GM19455 (cell line): ENCODE measurements at regions not wholly inside any gene's neighbourhood (a gene's known extent, or its start where the extent isn't known, plus 50 kb on each side); places are given as distances from the start of the nearest gene placed in this dataset.

Source experiments
- ATAC-seq: cut with Tn5 transposase; IDR thresholded peaks from one replicate; pipeline ENCODE4 v1.9.1; 2021; ENCODE audit not compliant: unreplicated experiment

GRCh38 chr18:47490882-47491281 lies 239.4 kb upstream of the SKOR2 start:
- ATAC-seq = no peak

GRCh38 chr18:47485221-47485797 lies 233.8 kb upstream of the SKOR2 start:
- ATAC-seq = no peak

- ATAC-seq = no peak
Measured at GRCh38 chr18:47484068-47484467, 232.6 kb upstream of the SKOR2 start.

- no peak for ATAC-seq
Measured at GRCh38 chr18:47480166-47480565, 228.7 kb upstream of the SKOR2 start.

- ATAC-seq = no peak
Measured at GRCh38 chr18:47471784-47472183, 220.3 kb upstream of the SKOR2 start.

GRCh38 chr18:47470941-47471340 lies 219.5 kb upstream of the SKOR2 start:
- no peak for ATAC-seq

GRCh38 chr18:47469576-47469975 lies 218.1 kb upstream of the SKOR2 start:
- ATAC-seq = no peak

- ATAC-seq = no peak
Measured at GRCh38 chr18:47461977-47462376, 210.5 kb upstream of the SKOR2 start.

GRCh38 chr18:47461406-47461948 lies 210.0 kb upstream of the SKOR2 start:
- no peak for ATAC-seq

- ATAC-seq = no peak
Measured at GRCh38 chr18:47458483-47458882, 207.0 kb upstream of the SKOR2 start.

GRCh38 chr18:47457614-47458013 lies 206.2 kb upstream of the SKOR2 start:
- no peak for ATAC-seq

GRCh38 chr18:47453038-47453437 lies 201.6 kb upstream of the SKOR2 start:
- ATAC-seq = no peak

GRCh38 chr18:47448956-47449355 lies 197.5 kb upstream of the SKOR2 start:
- no peak for ATAC-seq

- no peak for ATAC-seq
Measured at GRCh38 chr18:47441914-47442313, 190.5 kb upstream of the SKOR2 start.

GRCh38 chr18:47438001-47438400 lies 186.5 kb upstream of the SKOR2 start:
- ATAC-seq = no peak

- no peak for ATAC-seq
Measured at GRCh38 chr18:47436871-47437270, 185.4 kb upstream of the SKOR2 start.

- no peak for ATAC-seq
Measured at GRCh38 chr18:47434214-47434746, 182.8 kb upstream of the SKOR2 start.

- ATAC-seq = no peak
Measured at GRCh38 chr18:47427923-47428637, 176.6 kb upstream of the SKOR2 start.

- no peak for ATAC-seq
Measured at GRCh38 chr18:47427072-47427471, 175.6 kb upstream of the SKOR2 start.

- no peak for ATAC-seq
Measured at GRCh38 chr18:47425365-47425764, 173.9 kb upstream of the SKOR2 start.

- no peak for ATAC-seq
Measured at GRCh38 chr18:47422524-47422923, 171.1 kb upstream of the SKOR2 start.

GRCh38 chr18:47420130-47420529 lies 168.7 kb upstream of the SKOR2 start:
- no peak for ATAC-seq
